ENCODE measurements at regions not wholly inside any gene's neighbourhood (a gene's known extent, or its start where the extent isn't known, plus 50 kb on each side); places are given as distances from the start of the nearest gene placed in this dataset.
A peak's percentile ranks its signal among the peaks of the same experiment; 100 is the strongest.
"Not testable (repeated sequence)": the region's sequence is repeated elsewhere in the genome, so short reads cannot be mapped to it uniquely, and the experiment has no call there.

GRCh38 chr16:75928295-75928694, 202.0 kb upstream of the CPHXL start:
- DNase-seq = peak; percentile 62

GRCh38 chr16:75929046-75929445, 202.8 kb upstream of the CPHXL start:
- peak; percentile 57 for DNase-seq

- DNase-seq = peak; percentile 99
These were observed 204.8 kb upstream of the CPHXL start for GRCh38 chr16:75931043-75931442.

- no peak for DNase-seq
These were observed 205.7 kb upstream of the CPHXL start for GRCh38 chr16:75931970-75932369.

- peak; percentile 70 for DNase-seq
These were observed 212.5 kb upstream of the CPHXL start for GRCh38 chr16:75938818-75939217.

- DNase-seq = no peak
These were observed 216.1 kb upstream of the CPHXL start for GRCh38 chr16:75942351-75942750.

GRCh38 chr16:75942936-75943335, 216.6 kb upstream of the CPHXL start:
- DNase-seq = peak; percentile 2

GRCh38 chr16:75943705-75944514, 217.6 kb upstream of the CPHXL start:
- DNase-seq = no peak

- DNase-seq = no peak
These were observed 219.7 kb upstream of the CPHXL start for GRCh38 chr16:75945916-75946457.

GRCh38 chr16:75947626-75948239, 221.4 kb upstream of the CPHXL start:
- DNase-seq = no peak

- no peak for DNase-seq
These were observed 222.2 kb upstream of the CPHXL start for GRCh38 chr16:75948441-75948840.

- DNase-seq = no peak
These were observed 222.6 kb upstream of the CPHXL start for GRCh38 chr16:75948886-75949285.

- no peak for DNase-seq
These were observed 225.8 kb upstream of the CPHXL start for GRCh38 chr16:75952124-75952523.

GRCh38 chr16:75957870-75958269, 231.6 kb upstream of the CPHXL start:
- no peak for DNase-seq

GRCh38 chr16:75965504-75966374, 239.4 kb upstream of the CPHXL start:
- DNase-seq = peak; percentile 1

GRCh38 chr16:75969120-75969519, 242.8 kb upstream of the CPHXL start:
- DNase-seq = not testable (repeated sequence)

GRCh38 chr16:75971334-75971733, 245.0 kb upstream of the CPHXL start:
- DNase-seq = no peak

GRCh38 chr16:75983296-75983695, 257.0 kb upstream of the CPHXL start:
- no peak for DNase-seq

GRCh38 chr16:75983741-75984381, 257.6 kb upstream of the CPHXL start:
- no peak for DNase-seq

GRCh38 chr16:75987323-75987722, 261.0 kb upstream of the CPHXL start:
- no peak for DNase-seq

GRCh38 chr16:75996491-75996890, 270.2 kb upstream of the CPHXL start:
- no peak for DNase-seq

- no peak for DNase-seq
These were observed 271.3 kb upstream of the CPHXL start for GRCh38 chr16:75997606-75998005.

- no peak for DNase-seq
These were observed 269.6 kb upstream of the CNTNAP4 start for GRCh38 chr16:76007645-76008044.

Measured in fibroblast of skin of right biceps (primary cell).